NT2/D1 (cell line): ENCODE measurements at regions not wholly inside any gene's neighbourhood (a gene's known extent, or its start where the extent isn't known, plus 50 kb on each side); places are given as distances from the start of the nearest gene placed in this dataset.

Experiments
- YY1 ChIP-seq: IDR thresholded peaks from 2 replicates; pipeline ENCODE4 v1.6.1; 2011; ENCODE audit not compliant: insufficient read length, insufficient read depth
- ZNF274 ChIP-seq: IDR thresholded peaks from 2 replicates; pipeline ENCODE4 v1.6.1; 2011; ENCODE audit warnings: mild to moderate bottlenecking, low read depth, low read length

- no peak for TF ChIP-seq YY1
- TF ChIP-seq ZNF274 = no peak
These were observed 1025.9 kb downstream of the TTLL7 start for GRCh38 chr1:82972841-82973553.
